Pons (tissue), 1 donor: ENCODE measurements at regions not wholly inside any gene's neighbourhood (a gene's known extent, or its start where the extent isn't known, plus 50 kb on each side); places are given as distances from the start of the nearest gene placed in this dataset.
"Not testable (repeated sequence)": the region's sequence is repeated elsewhere in the genome, so short reads cannot be mapped to it uniquely, and the experiment has no call there.

Source experiments
- DNase-seq: peaks from one replicate; pipeline ENCODE4 v3.0.0-alpha.2; 2016; ENCODE audit warnings: low spot score

GRCh38 chr2:144125751-144126150, 394.2 kb downstream of the ZEB2 start:
- no peak for DNase-seq

- DNase-seq, result no peak
Observed at GRCh38 chr2:144124882-144125281, 395.0 kb downstream of the ZEB2 start.

DNA sequence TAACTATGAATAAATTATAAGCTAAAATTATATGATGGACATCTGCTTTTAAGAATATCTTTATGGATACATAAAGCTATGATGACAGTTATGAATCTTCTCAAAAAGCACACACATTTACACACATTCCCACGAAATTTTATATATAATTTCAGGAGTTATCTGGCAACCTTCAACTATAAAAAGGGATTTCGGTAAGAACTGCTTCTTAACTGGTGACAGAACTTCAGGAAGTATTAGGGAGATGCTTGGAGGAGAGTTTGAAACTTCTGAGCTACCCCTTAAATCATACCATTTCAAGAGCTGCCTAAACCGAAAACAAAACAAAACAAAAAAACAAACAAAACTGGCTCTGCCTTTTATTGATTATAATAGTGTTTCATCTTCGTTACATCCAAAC, 399.4 kb downstream of the ZEB2 start:
- DNase-seq, result no peak

DNA sequence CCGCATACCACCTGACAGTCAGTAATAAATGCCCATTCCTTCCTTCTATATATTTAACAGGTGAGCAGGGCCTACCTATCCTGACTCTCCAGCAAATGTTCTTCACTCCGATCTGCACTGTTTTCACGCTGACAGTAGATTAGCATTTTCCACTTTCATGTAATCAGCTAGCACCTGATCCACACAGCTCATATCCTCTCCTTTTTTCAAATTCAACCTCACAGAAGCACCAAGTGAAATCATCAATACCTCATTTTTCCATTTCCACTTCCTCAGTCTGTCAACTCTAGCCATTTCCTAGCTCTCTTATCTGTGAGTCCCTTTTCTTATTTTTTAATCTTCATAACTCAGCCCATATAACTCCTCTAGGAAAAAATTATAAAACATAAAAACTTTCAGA, 402.8 kb downstream of the ZEB2 start:
- no peak for DNase-seq

GRCh38 chr2:144115739-144116291, 404.1 kb downstream of the ZEB2 start:
- DNase-seq, result no peak

- DNase-seq, result no peak
Observed at GRCh38 chr2:144114760-144115159, 405.2 kb downstream of the ZEB2 start.

DNA sequence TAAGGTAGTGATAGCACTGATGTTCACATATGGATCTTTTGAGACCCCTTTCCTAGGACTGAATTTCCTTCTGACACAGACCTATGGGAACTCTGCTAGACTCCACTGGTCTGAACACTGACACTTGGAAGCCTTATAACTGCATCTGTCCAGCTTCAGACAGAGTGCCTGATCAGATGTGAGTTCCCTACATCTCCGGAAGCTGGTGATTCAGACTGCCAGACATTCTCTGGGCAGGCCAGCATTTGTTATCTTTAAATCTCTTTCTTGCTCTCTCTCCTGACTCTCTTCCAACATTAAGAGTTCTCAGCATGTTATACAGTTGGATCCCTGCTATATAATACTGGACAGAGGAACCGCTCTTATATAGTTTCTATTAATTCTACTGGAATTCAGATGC, 408.5 kb downstream of the ZEB2 start:
- DNase-seq, result no peak

DNA sequence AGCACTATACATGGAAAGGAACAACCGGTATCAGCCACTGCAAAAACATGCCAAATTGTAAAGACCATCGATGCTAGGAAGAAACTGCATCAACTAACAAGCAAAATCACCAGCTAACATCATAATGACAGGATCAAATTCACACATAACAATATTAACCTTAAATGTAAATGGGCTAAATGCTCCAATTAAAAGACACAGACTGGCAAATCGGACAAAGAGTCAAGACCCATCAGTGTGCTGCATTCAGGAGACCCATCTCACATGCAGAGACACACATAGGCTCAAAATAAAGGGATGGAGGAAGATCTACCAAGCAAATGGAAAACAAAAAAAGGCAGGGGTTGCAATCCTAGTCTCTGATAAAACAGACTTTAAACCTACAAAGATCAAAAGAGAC, 413.8 kb downstream of the ZEB2 start:
- not testable (repeated sequence) for DNase-seq

GRCh38 chr2:144102386-144102785, 417.5 kb downstream of the ZEB2 start:
- no peak for DNase-seq

- no peak for DNase-seq
Observed at GRCh38 chr2:144099780-144100377, 420.0 kb downstream of the ZEB2 start.

DNA sequence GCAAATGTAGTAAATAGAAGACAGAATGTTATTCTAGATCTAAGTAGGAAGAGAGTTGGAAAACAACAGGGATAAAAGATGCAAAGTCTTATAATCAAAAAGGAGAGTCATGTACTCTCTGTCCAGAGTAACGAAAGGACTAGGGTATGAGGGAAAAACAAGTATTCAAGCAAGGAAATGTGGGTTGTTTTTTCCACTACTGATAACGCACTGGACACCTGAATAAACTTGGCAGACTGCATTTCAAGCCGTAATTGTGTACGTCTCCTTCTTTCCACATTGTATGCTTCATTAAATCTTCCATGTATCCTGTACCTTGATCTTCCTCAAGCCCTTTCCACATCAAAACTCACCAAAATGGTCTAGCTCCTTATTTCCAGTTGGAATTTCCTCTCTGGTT, 420.6 kb downstream of the ZEB2 start:
- DNase-seq, result no peak

DNA sequence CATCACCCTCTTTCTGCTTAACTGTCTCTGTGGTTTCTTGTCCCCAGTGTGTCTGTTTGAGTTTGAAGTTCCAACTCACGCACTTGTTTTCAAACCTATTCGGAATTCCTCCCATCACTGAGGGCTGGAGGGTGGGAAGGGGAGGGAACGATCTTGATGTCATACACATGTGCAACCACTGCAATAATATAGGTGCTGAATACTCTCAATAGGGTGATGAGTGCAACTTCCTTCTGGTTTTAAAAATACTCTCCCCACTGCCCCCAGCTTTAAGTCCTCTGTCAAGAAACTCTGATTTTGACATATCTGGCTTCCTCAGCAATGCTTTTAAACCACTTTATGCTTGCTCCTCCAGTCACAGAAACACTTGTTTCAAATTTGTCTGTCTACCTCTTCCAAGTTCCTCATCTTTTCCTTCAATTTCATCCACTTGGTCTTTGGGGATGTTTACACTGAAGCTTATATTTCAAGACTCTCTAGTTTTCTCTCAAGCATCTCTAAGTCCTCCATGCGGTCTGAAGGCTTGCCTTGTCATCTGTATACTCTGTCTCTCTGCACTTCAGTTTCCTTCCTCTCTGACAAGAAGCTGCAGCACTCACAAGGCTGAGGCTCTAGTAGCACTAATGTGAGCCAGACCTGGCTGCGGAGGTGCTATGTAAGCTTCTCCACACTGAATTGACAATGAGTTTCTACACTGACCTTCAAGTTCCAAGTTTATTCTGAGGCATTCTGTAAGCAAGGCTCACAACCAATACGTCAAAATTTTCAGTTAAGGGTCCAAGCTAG, 422.3 kb downstream of the ZEB2 start:
- no peak for DNase-seq

GRCh38 chr2:144096531-144096930, 423.4 kb downstream of the ZEB2 start:
- no peak for DNase-seq

DNA sequence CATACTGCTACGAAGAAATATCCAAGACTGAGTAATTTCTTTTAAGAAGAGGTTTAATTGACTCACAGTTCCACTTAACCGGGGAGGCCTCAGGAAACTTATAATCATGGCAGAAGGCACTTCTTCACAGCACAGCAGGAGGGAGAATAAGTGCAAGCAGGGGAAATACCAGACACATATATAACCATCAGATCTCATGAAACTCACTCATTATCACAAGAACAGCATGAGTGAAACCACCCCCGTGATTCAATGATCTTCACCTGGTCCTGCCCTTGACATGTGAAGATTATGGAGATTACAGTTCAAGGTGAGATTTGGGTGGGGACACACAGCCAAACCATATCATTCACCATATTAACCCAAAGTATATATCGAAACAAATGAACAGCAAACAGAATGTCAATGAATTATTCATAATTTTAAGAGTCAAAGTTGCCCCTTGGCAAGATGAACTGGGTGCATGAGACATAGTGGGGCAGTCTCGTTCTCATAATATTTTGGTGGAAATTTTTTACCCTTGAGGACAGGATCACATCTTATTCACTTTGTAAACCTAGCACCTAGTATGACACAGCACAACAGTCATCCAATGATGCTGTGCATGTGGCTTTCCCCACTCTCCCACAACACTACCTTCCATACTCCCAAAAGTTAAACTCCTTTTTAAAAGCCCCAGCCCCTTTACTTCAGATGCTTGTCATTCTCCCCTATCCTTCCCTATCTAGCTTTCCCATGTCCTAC, 425.3 kb downstream of the ZEB2 start:
- no peak for DNase-seq

DNA sequence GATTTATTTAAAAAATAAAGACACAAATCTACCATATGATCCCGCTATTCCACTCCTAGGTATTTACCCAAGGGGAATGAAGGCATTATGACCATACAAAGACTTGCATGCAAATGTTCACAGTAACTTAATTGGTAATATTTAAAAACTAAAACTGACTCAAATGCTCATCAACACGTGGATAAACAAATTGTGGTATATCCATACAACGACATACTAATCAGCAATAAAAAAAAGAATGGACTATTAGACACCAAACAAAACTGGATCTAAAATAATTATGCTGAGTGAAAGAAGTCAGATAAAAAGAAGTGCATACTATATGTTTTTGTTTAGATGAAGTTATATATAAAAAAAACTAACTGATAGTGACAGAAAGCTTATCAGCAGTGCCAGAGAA, 428.3 kb downstream of the ZEB2 start:
- DNase-seq, result no peak

GRCh38 chr2:144088863-144089262, 431.1 kb downstream of the ZEB2 start:
- no peak for DNase-seq

GRCh38 chr2:144086965-144087364, 433.0 kb downstream of the ZEB2 start:
- no peak for DNase-seq

GRCh38 chr2:144085016-144085415, 434.9 kb downstream of the ZEB2 start:
- DNase-seq, result no peak

DNA sequence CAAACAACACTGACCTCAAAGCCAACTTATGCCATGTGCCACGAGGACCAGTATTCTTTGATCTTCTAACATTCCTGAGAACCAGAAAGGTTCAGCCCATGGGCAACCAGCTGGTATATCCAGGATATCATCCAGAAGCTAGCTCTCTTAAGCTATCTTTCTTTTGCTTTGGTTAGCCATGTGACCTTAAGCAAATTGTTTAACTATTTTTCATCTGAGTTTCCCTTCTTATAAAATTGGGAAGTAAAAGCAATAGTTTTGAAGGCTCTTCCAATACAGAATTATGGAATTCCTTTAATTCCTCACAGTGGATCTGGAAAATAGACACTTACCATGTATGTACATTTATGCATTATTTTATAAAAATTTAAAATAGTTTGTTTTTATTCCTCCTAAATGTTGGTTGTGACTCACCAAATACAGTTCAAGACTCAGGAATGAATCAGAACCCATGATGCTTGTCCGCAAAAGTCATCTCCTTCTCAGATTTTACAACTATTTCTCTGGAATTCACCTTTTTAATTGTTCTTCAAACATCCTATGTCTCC, 435.7 kb downstream of the ZEB2 start:
- no peak for DNase-seq

- DNase-seq, result no peak
Observed at GRCh38 chr2:144083211-144083610, 436.7 kb downstream of the ZEB2 start.

DNA sequence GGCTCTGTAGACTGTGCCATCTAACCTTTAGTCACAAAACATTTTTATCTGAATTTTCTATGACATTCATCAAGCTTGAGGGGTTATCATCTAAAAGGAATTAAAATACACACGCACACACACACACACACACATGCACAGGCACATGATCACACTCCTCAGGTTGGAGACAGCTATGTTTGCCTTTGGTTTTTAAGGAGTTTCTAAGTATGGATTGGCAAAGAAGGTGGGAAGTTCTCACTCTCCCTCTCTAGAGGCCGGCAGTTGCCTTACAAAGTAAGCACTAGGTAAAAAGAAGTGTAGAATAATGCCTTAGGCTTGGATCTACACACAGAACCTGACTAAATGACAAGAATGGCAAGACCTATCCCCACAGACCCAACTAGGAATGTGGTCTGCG, 437.1 kb downstream of the ZEB2 start:
- no peak for DNase-seq

GRCh38 chr2:144082327-144082726, 437.6 kb downstream of the ZEB2 start:
- DNase-seq, result no peak

- DNase-seq, result no peak
Observed at GRCh38 chr2:144081272-144081671, 438.6 kb downstream of the ZEB2 start.
